ENCODE measurements at regions not wholly inside any gene's neighbourhood (a gene's known extent, or its start where the extent isn't known, plus 50 kb on each side); places are given as distances from the start of the nearest gene placed in this dataset.
"Not testable (repeated sequence)": the region's sequence is repeated elsewhere in the genome, so short reads cannot be mapped to it uniquely, and the experiment has no call there.

DNA sequence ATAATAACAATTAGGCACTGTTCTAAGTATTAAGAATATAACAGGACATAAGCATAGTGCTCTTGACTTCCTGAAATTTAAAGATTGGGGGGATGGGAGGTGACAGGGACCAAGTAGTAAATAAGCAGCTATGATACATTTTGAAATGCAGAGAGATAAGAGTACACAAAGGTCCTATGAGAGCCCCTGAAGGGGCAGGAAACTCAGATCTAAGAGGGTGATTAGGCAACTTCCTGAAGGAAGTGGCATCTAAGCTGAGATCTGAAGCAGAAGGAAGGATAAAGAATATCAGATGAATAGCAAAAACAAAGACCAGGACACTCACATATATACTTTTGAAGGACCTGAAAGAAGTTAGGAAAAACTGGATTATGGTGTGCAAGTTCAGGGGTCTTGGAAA lies 415.2 kb upstream of the FRG2C start:
- H3K9ac ChIP-seq: peak overlapping the region in 8 of 11 experiments; percentile 54 to 69 (median 60); a peak in 15 of 22 replicates
- peak overlapping the region; percentile 64 to 78 (median 72) for H3K4me2 ChIP-seq
- TF ChIP-seq Cebpa-rat (IDR thresholded peaks at IDR 0.05): peak in 8 of 11 experiments; percentile 72 to 89 (median 84); a peak in 15 of 22 replicates

DNA sequence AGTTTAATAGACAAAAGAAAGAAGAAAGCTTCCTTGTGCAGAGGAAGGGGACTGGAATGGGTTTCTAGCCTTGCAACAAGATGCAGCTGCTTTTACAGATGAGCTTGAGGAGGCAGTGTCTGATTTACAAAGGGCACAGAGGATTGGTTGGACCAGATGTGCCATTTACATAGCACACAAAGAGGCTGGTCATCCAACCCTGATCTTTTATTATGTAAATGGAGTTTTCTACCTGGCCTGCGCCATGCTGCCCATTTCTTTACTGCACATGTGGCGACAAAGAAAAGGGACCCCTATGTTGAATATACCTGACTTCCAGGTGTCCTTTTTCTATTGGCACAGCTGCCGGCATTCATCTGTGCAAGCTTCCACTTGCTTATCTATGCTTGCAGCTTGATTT lies 409.4 kb upstream of the FRG2C start:
- H3K4me2 ChIP-seq: no peak overlapping the region

More for the DNA sequence above, 415.2 kb upstream of the FRG2C start:
- Histone ChIP-seq H3K36me3 (no peaks in the 10 kb centered on the region), H3K4me3 (peak overlapping the region in 6 of 10 experiments; percentile 12 to 38 (median 34); a peak in 8 of 20 replicates), H3K27ac (peak overlapping the region in 9 of 11 experiments; percentile 65 to 91 (median 86); a peak in 18 of 22 replicates), H4K20me1 (no peaks in the 10 kb centered on the region), H3K4me1 (peaks cover 17 to 40% (median 27%) of the 10 kb centered on the region in 10 experiments), H3K27me3 (no peaks in the 10 kb centered on the region), H3K9me3 (replicated peaks in 1 of 11) (peaks cover 0 to 17% (median 7%) of the 10 kb centered on the region in 11 experiments; a peak in 7 of 22 replicates)

DNA sequence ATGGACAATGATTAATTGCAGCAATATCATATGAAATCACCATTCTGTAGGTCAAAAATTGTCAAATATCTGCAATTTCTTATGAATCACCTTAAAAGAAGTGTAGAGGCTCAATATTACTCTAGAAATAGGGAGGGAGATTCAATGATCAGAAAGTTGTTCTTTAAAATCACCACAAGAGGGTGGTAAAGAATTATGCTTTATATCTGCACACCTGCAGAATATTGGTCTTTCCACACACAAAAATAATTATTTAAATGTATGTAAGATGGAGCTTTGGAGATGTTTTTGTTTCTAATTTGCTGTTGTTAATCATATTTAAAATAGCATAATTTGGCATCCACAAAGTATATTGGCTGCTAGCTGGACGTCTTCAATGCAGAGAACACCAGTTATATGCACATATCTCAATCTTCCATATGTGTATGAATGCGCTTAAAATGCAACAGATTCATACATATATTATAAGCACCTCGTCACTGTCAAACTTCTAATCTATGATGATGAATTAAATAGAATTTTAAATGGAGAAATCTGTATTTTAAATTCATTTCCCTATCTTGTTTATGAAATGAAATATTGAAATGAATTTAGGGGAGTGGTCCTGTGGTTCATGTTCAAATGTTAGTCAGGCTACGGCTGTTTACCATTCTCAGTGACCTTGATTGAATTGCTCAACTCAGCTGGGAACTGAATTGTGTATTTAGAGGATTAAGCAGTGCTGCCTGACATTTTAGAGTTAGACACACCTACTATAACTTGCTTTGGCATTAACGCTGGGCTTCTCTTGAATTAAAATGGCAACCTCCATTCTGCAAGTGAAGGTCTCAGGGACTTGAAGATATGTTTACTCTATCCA lies 405.1 kb upstream of the FRG2C start:
- H3K27me3 ChIP-seq; H3K4me2 ChIP-seq; H3K9ac ChIP-seq; H3K4me1 ChIP-seq; H3K36me3 ChIP-seq; H3K9me3 ChIP-seq (replicated peaks in 1 of 11); H4K20me1 ChIP-seq; H3K27ac ChIP-seq; H3K4me3 ChIP-seq: not testable (repeated sequence)

More for the DNA sequence above, 409.4 kb upstream of the FRG2C start:
- Histone ChIP-seq H3K9ac (no peak overlapping the region), H3K4me1 (peaks cover 2 to 12% (median 6%) of the 10 kb centered on the region in 10 experiments), H3K27ac (no peak overlapping the region), H4K20me1 (no peaks in the 10 kb centered on the region), H3K36me3 (no peaks in the 10 kb centered on the region), H3K9me3 (replicated peaks in 1 of 11) (peaks cover 0 to 9% (median 4%) of the 10 kb centered on the region in 11 experiments; a peak in 7 of 22 replicates), H3K27me3 (no peaks in the 10 kb centered on the region), H3K4me3 (no peak overlapping the region)
- no peak for TF ChIP-seq Cebpa-rat (IDR thresholded peaks at IDR 0.05)

DNA sequence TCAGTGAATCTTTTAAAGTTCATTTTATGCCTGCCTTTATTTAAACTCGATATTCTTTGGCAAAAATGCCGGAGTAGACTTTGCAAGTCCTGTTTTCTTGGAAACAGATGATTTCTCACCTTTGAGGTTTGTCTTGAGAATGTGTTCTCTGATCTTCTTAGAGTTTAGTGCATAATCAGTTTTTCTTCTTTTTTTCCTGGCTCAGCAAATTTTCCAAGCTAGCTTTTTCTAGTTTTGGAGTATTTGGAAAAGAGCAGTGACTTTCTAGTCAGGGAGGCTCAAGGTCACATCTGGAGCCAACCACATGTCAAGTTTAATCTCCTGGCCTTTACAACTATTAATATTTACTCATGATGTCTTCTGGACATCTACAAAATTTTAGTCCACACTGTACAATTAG lies 403.2 kb upstream of the FRG2C start:
- H3K4me3 ChIP-seq; H3K9me3 ChIP-seq (replicated peaks in 1 of 11); H3K36me3 ChIP-seq; H3K4me1 ChIP-seq; H3K27me3 ChIP-seq; H3K27ac ChIP-seq; H3K4me2 ChIP-seq; H3K9ac ChIP-seq; H4K20me1 ChIP-seq: not testable (repeated sequence)

DNA sequence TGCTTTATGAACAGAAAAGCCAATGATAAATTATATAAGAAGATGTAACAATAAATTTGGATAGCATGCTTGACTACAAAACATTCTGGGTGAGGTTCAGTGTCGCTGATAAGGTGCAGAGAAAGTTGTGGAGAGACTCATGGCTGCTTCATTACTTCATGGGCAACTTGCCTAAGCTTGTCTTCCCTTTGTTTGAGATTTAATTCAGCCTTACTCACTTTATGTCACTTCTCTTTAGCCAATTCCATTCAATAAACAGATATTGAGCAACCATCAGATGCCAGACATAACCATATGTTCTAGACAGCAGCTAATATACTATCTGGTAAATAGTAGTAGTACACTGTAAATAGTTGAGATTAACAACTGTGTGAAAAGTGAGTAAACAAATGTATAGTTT lies 401.5 kb upstream of the FRG2C start:
- no peak overlapping the region for H3K4me2 ChIP-seq
- H3K27me3 ChIP-seq: no peaks in the 10 kb centered on the region
- no peak overlapping the region for H3K4me3 ChIP-seq
- H4K20me1 ChIP-seq: no peaks in the 10 kb centered on the region
- no peaks in the 10 kb centered on the region for H3K36me3 ChIP-seq
- no peaks in the 10 kb centered on the region for H3K9me3 ChIP-seq (replicated peaks in 1 of 11)
- no peak overlapping the region for H3K9ac ChIP-seq
- TF ChIP-seq Cebpa-rat (IDR thresholded peaks at IDR 0.05): no peak
- H3K4me1 ChIP-seq: no peaks in the 10 kb centered on the region
- no peak overlapping the region for H3K27ac ChIP-seq

DNA sequence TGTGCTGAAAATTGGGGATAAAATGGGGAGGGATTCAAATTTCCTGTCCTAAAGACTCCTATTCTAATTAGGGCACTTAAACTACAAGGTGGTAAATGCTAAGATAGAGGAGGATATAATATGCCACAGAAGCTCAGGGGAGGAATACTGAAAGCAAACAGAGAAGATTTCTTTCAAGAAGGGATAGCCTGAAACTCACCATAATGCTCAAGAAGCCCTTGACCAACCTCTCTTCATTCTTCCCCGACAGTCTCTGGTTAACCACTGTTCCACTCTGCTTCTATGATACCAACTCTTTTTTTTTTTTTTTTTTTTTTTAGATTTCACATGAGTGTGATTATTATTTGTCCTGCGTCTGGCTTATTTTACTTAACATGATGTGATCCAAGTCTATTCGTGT lies 398.2 kb upstream of the FRG2C start:
- no peaks in the 10 kb centered on the region for H3K27me3 ChIP-seq
- no peaks in the 10 kb centered on the region for H4K20me1 ChIP-seq
- H3K36me3 ChIP-seq: no peaks in the 10 kb centered on the region
- H3K4me3 ChIP-seq: no peak overlapping the region
- no peak for TF ChIP-seq Cebpa-rat (IDR thresholded peaks at IDR 0.05)
- no peak overlapping the region for H3K27ac ChIP-seq
- H3K9me3 ChIP-seq (replicated peaks in 1 of 11): no peaks in the 10 kb centered on the region
- no peak overlapping the region for H3K4me2 ChIP-seq
- H3K4me1 ChIP-seq: no peaks in the 10 kb centered on the region
- no peak overlapping the region for H3K9ac ChIP-seq

DNA sequence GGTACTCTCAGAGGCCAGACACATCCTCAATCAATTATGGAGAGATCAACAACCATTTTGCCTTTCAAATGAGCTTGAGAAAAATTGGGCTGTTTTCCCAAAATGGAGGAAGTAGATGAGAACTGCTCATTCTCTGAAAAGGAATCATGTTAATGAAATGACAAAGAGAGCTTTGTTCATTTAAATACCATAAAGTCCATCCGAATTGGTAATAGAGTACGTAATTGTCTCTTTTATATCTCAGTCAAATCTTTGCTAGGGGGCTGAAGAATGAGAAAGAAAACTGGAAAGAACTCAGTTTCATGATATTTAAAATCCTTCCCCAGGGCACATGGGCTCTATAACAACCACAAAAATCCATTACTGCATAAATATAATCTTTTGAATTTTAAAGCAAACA lies 395.6 kb upstream of the FRG2C start:
- not testable (repeated sequence) for H3K27me3 ChIP-seq; H3K4me2 ChIP-seq; H3K4me1 ChIP-seq; H3K4me3 ChIP-seq; H3K36me3 ChIP-seq; H3K9me3 ChIP-seq (replicated peaks in 1 of 11); H3K9ac ChIP-seq; H3K27ac ChIP-seq; H4K20me1 ChIP-seq

DNA sequence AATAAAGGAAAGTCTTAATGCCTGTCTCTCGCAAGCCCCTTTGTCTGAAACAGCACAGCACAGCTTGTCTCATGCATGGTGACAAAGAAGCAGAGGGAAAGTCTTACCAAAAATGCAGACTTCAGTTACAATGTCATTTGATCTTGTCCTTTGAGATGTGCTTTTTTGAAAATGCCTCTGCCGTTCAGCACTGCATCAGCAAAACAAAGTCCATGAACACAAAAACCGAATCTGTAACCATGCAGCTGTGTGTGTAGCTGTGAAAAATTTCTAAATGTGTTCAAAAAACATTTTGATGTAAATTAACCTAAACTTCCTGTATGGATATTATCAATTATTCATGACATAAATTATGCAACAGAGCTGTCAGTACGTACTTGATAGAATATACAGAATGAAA lies 391.9 kb upstream of the FRG2C start:
- H3K27me3 ChIP-seq; H3K4me1 ChIP-seq; H3K4me3 ChIP-seq; H3K9ac ChIP-seq; H4K20me1 ChIP-seq; H3K27ac ChIP-seq; H3K4me2 ChIP-seq; H3K9me3 ChIP-seq (replicated peaks in 1 of 11); H3K36me3 ChIP-seq: not testable (repeated sequence)

DNA sequence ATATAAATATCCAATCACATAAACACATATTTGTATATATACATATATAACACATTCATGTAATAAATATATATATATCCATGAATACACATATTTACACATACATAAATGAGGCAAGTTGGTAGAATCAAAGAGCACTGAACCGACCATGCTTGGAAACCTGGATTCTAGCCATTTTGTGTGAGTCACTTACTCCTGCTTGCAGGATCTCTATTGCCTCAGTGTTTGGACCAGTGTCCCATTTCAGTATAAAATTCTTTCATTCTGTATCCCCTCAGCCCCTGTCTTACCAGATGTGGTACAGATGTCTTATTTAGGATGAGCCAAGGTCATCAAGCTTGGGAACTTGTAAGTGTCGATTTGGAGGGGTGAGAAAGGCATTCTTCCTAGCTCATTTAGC lies 391.4 kb upstream of the FRG2C start:
- no peak overlapping the region for H3K4me3 ChIP-seq
- H4K20me1 ChIP-seq: no peaks in the 10 kb centered on the region
- TF ChIP-seq Cebpa-rat (IDR thresholded peaks at IDR 0.05): no peak
- H3K27ac ChIP-seq: no peak overlapping the region
- H3K36me3 ChIP-seq: no peaks in the 10 kb centered on the region
- no peaks in the 10 kb centered on the region for H3K9me3 ChIP-seq (replicated peaks in 1 of 11)
- no peak overlapping the region for H3K4me2 ChIP-seq
- no peak overlapping the region for H3K9ac ChIP-seq
- H3K4me1 ChIP-seq: no peaks in the 10 kb centered on the region
- H3K27me3 ChIP-seq: no peaks in the 10 kb centered on the region

DNA sequence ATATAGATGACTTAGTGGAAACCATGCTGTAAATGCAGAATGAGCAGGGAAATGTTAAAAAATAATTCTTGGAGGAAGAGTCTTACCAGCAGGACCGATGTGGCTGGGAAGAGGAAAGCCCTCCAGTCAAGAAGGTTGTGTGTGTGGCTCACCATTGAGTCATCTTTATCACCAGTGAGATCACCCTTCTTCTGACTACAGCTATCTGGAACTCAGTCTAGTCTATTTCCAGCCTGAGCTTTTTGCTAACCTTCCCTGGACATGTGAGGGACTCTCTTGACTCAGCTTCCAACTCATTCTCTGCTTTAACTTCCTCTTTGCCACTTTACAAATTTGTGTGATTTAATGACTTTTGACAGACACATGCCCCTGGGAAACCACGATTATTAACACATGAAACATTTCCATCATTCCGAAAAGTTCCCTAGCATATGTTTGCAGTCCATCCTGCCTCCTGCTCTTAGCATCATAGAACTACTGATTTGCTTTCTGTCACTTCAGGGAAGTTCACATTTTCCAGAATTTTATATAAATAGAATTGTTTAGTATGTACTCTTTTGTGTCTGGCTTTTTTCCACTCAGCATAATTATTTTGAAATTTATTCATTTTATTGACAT lies 378.5 kb upstream of the FRG2C start:
- not testable (repeated sequence) for H4K20me1 ChIP-seq; H3K27ac ChIP-seq; H3K27me3 ChIP-seq; H3K9ac ChIP-seq; H3K4me3 ChIP-seq; H3K4me1 ChIP-seq; H3K36me3 ChIP-seq; H3K9me3 ChIP-seq (replicated peaks in 1 of 11)
- H3K4me2 ChIP-seq: peak overlapping the region in 2 of 11 experiments; percentile 51 to 64; a peak in 4 of 22 replicates

DNA sequence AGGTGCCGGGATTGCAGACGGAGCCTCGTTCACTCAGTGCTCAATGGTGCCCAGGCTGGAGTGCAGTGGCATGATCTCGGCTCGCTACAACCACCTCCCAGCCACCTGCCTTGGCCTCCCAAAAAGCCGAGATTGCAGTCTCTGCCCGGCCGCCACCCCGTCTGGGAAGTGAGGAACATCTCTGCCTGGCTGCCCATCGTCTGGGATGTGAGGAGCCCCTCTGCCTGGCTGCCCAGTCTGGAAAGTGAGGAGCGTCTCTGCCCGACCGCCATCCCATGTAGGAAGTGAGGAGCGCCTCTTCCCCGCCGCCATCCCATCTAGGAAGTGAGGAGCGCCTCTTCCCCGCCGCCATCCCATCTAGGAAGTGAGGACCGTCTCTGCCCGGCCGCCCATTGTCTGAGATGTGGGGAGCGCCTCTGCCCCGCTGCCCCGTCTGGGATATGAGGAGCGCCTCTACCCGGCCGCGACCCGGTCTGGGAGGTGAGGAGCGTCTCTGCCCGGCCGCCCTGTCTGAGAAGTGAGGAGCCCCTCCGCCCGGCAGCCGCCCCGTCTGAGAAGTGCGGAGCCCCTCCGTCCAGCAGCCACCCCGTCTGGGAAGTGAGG lies 375.1 kb upstream of the FRG2C start:
- H3K27ac ChIP-seq: not testable (repeated sequence)

More for the DNA sequence above, 375.1 kb upstream of the FRG2C start:
- not testable (repeated sequence) for H3K27me3 ChIP-seq; H3K4me2 ChIP-seq; H3K4me3 ChIP-seq; H3K4me1 ChIP-seq; H4K20me1 ChIP-seq; H3K9me3 ChIP-seq (replicated peaks in 1 of 11); H3K36me3 ChIP-seq; H3K9ac ChIP-seq

Data from BLaER1 treated with 17β-estradiol and CSF1 and Interleukin-3, amounts not matched to agents 10 nM and 100 nM (cell line).